Cardiac muscle cell (in vitro differentiated cells and primary cell): ENCODE measurements at regions not wholly inside any gene's neighbourhood (a gene's known extent, or its start where the extent isn't known, plus 50 kb on each side); places are given as distances from the start of the nearest gene placed in this dataset.

Source experiments
- DNase-seq, 2 donors: peaks; one replicate each; pipeline versions ENCODE4 v3.0.0 to v3.0.0-alpha.2; 2010 to 2017; ENCODE audit warnings: low read depth in 1 of 2, low spot score in 1 of 2
- H3K27ac ChIP-seq: fragments of 200-600 bp; sonication (generic); 2 replicates; pipeline ENCODE4 v1.5.1; 2016
- H3K27me3 ChIP-seq: fragments of 200-600 bp; sonication (generic); 2 replicates; pipeline ENCODE4 v1.6.0; 2016; ENCODE audit warnings: control low read depth
- H3K36me3 ChIP-seq: fragments of 200-600 bp; sonication (generic); 2 replicates; pipeline ENCODE4 v1.5.1; 2016; ENCODE audit warnings: control low read depth
- H3K4me1 ChIP-seq: fragments of 200-600 bp; sonication (generic); 2 replicates; pipeline ENCODE4 v1.8.1; 2017; ENCODE audit warnings: low read depth, mild to moderate bottlenecking, mixed run types
- H3K4me3 ChIP-seq: fragments of 200-600 bp; sonication (generic); 2 replicates; pipeline ENCODE4 v1.5.1; 2016; ENCODE audit warnings: mild to moderate bottlenecking
- H3K9me3 ChIP-seq: fragments of 200-600 bp; sonication (generic); 2 replicates; pipeline ENCODE4 v1.5.1; 2017; ENCODE audit warnings: low read depth, mild to moderate bottlenecking, control low read depth
- CTCF ChIP-seq: IDR thresholded peaks from 2 replicates; pipeline ENCODE4 v1.5.1; 2012; ENCODE audit warnings: low read depth, mild to moderate bottlenecking, low read length

DNA sequence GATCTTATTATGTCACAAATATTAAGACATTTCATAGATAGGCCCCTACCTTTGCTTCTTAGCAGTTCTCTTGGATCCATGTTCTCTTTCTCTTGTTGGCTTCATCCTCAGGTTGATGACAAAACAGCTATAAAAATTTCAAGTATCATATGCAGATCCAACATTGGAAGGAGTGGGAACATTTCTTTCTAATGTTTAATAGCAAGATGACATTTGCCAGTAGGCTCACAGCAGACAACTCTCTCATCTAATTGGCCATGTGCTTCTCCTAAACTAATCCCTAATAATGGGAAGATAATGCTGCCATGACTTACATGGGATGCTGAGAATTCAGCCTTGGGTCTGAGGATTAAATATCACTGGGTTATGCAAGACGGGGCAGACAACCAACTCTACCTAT is 485.5 kb upstream of the SEMA6A start:
- DNase-seq = no peak
- H3K9me3 ChIP-seq = no peaks in the 10 kb centered on the region
- no peak overlapping the region for H3K27ac ChIP-seq
- H3K4me3 ChIP-seq = no peak overlapping the region
- H3K4me1 ChIP-seq = peaks cover 6% of the 10 kb centered on the region
- H3K36me3 ChIP-seq = no peaks in the 10 kb centered on the region
- no peak for TF ChIP-seq CTCF
- no peaks in the 10 kb centered on the region for H3K27me3 ChIP-seq

DNA sequence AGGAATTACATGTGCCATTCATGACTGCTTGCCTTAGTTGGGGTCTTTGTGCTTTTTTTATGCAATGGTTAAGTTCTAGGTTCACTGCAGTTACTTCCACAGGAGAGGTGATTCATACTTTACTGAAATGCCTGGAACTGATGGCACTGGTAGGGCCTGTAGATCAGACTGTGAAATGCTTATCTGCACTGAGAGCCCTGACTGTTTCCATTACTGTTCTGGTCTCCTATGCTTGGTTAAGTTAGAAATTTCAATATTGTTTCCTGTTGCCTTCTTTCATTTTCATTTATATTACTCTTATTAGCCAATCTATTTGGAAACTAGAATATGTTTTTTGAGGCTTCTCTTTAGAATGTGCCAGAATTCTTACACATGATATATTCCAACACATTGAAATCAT is 484.1 kb upstream of the SEMA6A start:
- no peak for TF ChIP-seq CTCF
- no peaks in the 10 kb centered on the region for H3K9me3 ChIP-seq
- no peak for DNase-seq
- H3K4me1 ChIP-seq = peaks cover 6% of the 10 kb centered on the region
- no peaks in the 10 kb centered on the region for H3K27me3 ChIP-seq
- H3K36me3 ChIP-seq = no peaks in the 10 kb centered on the region
- H3K27ac ChIP-seq = no peak overlapping the region
- H3K4me3 ChIP-seq = no peak overlapping the region

DNA sequence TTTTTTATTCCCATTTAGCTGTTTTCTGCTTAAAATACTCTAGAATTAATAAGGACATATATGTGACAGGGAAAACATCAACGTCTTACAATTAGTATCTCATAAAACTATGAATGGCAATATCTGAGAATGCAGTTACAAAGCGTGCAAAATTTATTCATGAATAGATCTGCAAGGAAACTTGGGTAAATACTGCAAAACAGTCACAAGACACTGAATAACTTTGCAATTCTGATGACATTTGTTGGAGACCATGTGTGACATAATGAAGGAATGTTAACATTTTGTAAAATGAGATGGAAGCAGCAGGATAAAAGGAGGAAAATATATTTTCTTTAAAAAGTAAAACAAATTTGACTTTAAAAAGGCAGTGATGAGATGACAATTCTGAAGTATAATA is 480.9 kb upstream of the SEMA6A start:
- DNase-seq = no peak
- Histone ChIP-seq H3K27ac (no peak overlapping the region), H3K9me3 (no peaks in the 10 kb centered on the region)

GRCh38 chr5:117054911-117055310 is 480.3 kb upstream of the SEMA6A start:
- Histone ChIP-seq H3K27ac (no peak overlapping the region), H3K9me3 (no peaks in the 10 kb centered on the region), H3K4me1 (peaks cover 6% of the 10 kb centered on the region), H3K27me3 (no peaks in the 10 kb centered on the region), H3K4me3 (no peak overlapping the region), H3K36me3 (no peaks in the 10 kb centered on the region)
- DNase-seq = no peak
- no peak for TF ChIP-seq CTCF

More for the DNA sequence above, 480.9 kb upstream of the SEMA6A start:
- TF ChIP-seq CTCF = no peak
- no peak overlapping the region for H3K4me3 ChIP-seq
- no peaks in the 10 kb centered on the region for H3K36me3 ChIP-seq
- H3K4me1 ChIP-seq = peaks cover 6% of the 10 kb centered on the region
- no peaks in the 10 kb centered on the region for H3K27me3 ChIP-seq

DNA sequence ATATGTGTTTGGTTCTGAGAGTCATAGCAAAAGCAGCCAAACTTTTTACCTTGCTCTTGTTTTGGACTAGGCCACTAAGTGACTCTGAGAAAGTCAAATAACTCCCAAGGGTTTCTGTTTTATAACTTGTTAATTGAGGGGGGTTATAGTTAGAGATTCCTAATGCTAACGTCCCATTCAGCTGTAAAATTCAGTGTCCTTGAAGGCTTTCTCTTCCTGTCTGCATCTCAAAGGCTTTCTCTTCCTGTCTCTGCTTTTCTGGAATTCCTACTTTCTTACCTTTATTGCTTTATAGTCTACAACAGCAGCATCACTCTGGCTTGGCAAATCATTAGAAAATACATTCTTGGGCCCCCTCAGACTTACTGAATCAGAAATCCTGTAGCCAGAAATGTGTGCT is 479.5 kb upstream of the SEMA6A start:
- no peak for TF ChIP-seq CTCF
- DNase-seq = no peak
- H3K27ac ChIP-seq = no peak overlapping the region
- no peaks in the 10 kb centered on the region for H3K9me3 ChIP-seq
- no peaks in the 10 kb centered on the region for H3K36me3 ChIP-seq
- peaks cover 6% of the 10 kb centered on the region for H3K4me1 ChIP-seq
- no peak overlapping the region for H3K4me3 ChIP-seq
- H3K27me3 ChIP-seq = no peaks in the 10 kb centered on the region
